ENCODE measurements at regions not wholly inside any gene's neighbourhood (a gene's known extent, or its start where the extent isn't known, plus 50 kb on each side); places are given as distances from the start of the nearest gene placed in this dataset.

DNA sequence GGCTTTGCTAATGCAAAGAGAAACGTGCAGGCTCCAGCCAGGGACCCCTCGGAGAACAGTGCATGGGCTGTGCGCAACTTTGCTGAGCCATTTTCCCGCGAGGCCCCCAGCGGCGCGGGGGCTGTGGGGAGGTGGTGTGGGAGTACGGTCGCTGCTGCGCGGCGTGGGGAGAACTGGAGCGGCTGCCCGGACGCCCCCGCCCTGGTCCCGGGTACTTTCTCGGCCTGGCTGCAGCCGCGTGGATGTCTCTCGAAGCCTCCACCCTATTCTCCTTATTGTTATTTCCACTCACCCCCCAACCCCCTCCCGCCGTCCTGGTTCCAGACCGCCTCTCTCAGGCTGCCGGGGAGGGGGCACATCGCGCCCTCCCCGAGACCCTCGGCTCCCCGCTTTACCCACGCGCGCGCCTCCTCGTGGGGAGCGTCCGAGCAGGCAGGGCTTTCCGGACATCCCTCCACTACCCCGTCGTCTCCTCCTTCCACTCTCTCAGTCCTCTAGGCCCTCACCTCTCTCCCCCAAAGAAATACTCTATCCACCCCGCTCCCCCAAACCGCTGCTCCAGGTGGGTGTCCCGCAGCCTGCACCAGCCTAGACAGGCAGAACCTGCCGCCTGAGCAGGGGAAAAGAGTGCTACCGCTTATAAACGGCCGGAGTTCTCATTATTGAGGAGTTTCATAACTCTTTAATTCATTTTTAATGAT is 68.6 kb upstream of the TBCA start:
- DNase-seq (ENCODE audit: low spot score): no peak

DNA sequence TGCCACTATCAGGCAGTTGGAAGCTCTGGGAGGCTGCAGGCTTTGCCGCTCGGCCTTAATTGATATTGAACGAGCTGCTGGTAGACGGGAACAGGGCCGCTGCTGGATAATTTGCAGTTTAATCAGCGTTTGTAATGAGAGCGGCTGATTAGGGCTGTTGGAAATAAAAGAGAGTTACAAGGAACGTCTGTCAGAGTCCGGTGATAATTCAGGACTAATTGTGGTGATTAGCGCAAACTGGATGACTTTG is 68.2 kb upstream of the TBCA start:
- DNase-seq (ENCODE audit: low spot score): no peak

DNA sequence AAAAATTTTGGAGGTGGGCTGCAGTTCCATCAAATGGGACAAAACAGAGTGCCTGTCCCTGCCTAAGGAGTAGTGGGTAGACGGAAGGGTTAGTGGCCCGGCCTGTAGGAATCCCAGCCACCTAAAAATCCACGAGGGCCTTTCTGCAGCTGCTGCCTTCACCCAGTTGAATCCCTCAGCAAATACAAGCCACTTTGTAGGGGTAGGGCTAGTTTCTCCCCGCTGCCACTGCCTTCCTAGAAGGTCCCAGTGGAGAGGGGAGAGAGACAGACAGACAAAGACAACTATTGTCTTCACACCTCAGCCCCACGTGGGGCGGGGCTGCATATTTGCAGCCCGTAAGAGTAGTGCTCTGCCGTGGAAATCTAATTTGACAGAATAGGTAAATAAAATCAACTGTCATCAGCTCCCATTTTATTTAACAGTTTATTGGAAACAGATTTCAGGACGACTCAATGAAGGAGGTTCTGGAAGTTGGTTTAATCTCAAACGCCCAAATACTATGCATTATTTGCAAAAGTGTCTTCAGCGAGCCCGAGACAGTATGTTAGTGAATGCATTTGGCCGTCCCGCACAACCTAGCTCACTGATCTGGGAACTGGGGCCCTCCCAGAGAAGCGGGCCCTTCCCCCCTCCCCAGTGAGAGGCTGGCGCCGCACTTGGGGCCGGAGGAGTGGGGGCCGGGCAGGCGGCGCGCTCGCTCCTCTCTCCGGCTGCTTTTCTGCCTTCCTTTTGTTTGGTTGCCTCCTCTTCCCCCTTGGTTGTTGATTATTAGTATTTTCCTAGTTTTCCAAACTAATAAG is 67.6 kb upstream of the TBCA start:
- no peak for DNase-seq (ENCODE audit: low spot score)

DNA sequence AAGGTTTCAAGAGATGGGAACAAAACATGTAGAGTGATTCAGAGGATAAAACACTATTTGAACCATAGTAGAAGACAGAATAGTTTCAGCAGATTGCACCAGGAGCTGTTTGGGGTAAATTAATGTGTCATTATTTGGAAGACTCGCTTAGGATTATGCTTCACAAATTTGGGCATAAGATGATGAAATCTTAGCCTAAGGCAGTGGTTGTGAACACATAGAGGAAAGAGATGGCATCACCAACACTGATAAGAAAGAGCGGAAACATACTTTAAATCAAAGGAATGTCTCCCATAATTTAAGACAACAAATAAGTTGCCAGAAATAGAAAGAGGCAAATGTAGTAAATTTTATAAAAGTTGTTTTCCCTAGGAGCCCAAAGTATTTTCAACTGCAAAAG is 66.1 kb upstream of the TBCA start:
- no peak for DNase-seq (ENCODE audit: low spot score)

DNA sequence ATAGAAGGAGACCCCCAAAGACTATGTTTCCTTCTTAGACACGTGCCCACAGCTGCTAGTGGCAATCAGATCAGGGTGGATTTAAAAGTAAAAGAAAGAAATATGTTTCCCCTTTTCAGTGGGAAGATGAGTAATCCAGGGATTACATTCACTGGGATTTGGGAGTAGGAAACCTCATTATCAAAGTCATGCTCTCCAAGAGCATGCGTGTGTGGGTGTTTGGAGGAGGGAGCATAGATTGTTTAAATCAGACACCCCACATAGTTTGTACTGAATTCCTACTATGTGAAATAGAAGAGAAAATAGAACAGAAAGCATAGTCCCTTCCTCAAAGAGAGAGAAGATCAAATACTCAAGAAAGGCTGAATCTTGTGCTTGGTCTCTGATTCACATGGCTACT is 65.5 kb upstream of the TBCA start:
- no peak for DNase-seq (ENCODE audit: low spot score)

DNA sequence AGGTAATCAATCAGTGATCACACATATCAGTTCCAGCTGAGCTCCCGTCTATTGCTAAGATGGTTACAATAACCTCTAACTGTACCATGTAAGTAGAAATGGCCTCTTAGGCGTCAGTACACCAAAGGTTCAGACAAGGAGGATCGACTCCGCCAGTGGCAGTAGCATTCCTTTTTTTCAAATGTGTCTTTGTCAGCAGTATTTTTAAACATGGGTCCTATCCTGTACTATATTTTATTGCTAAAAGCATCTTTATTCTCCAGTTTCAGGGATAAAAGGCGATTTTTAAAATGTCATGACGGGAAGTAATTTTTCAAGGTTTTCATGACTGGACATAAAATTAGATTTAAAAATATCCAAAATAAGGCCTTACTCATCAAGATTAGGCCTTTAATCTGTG is 64.8 kb upstream of the TBCA start:
- DNase-seq (ENCODE audit: low spot score): no peak

DNA sequence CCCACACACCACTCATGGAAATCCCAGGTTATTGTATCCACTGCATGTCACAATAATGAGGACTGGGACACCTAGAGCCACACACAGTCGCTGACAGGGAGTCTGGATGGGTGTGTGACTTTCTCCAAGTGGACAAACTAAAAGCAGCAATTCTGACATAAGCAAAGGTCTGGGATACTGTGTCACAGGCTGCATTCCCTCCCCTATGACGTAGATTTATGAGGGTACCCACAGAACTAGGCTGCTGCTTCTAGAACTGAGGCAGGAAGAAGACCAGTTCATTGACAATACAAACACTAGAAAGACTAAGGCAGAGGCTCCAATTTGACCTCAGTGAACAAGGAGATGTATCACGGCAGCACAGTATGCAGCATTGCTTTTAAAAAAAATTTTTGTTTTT is 63.6 kb upstream of the TBCA start:
- DNase-seq (ENCODE audit: low spot score): no peak

DNA sequence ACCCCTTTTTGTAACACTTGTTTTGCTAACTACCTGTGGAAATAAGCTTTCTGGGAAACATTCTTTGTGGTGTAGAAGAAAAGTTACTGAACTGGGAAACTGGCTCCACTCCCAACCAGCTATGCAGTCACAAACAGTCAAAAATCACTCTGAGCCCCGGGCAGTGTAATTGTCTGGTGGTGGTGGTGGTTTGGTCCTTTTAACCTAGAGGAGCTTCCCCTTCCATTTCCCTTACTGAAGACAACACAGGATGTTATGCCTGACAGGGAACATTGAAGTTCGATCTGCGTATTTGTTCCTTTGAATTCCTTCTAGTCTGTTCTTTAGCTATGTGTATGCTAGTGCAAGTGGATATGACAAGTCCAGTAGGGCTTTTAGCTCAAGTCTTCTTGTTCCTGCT is 56.8 kb upstream of the TBCA start:
- no peak for DNase-seq (ENCODE audit: low spot score)

DNA sequence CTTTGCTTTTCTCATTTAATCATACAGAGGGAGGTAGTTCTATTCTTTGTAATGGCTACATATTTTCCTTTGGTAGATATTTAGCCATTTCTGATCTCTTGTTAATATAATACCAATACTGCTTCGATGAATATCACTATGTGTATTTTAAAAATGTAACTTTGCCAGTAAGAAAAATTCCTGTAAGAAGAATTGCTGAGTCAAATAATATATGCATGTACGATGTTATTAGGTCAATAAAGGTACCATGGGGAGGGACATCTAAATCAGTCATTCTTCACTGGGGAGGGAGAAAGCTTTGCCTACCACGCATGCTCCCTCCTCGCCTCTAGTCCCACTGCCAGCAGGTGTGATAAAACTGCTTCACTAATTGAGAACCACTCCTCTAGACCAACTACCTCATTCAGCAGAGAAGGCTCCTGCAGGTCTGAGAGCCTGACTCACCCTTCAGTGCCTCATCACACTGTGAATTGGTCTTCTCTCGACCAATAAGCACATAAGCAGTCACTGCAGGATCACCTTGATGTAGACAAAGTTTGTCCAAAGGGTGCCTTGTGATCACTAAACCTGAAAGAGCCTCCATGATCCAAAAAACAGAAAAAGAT is 56.1 kb upstream of the TBCA start:
- DNase-seq (ENCODE audit: low spot score): no peak

DNA sequence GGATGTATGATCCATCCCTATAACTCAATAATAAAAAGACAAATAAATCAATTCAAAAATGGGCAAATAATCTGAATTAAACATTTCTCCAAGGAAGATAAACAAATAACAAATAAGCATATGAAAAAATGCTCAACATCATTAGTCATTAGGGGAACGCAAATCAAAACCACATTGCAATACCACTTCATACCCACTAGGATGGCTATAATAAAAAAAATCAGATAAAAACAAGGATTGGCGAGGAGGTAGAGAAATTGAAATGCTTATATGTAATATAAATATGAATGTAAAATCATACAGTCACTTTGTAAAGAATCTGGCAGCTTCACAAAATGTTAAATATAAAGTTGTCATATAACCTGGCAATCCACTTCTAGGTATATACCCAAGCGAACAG is 52.3 kb upstream of the TBCA start:
- DNase-seq (ENCODE audit: low spot score): no peak
